SK-N-SH treated with all-trans-retinoic acid at 6 μM for 48 hours (cell line): ENCODE measurements at regions not wholly inside any gene's neighbourhood (a gene's known extent, or its start where the extent isn't known, plus 50 kb on each side); places are given as distances from the start of the nearest gene placed in this dataset.

ENCODE experiments used
- ATAC-seq: fragments of 200-7000 bp; cut with Tn5 transposase; 3 replicates; pipeline ENCODE4 v1.9.1; 2020; ENCODE audit warnings: mild to moderate bottlenecking, moderate library complexity
- ARNTL ChIP-seq: fragments of 450-650 bp; formaldehyde crosslinking; IDR thresholded peaks from 2 replicates; pipeline ENCODE4 v1.5.0; 2020; ENCODE audit warnings: low read depth, mild to moderate bottlenecking, moderate library complexity, borderline replicate concordance
- BACH2 ChIP-seq: fragments of 250-450 bp; sonication (Bioruptor Pico); IDR thresholded peaks from 2 replicates; pipeline ENCODE4 v1.9.0; 2021; ENCODE audit warnings: mild to moderate bottlenecking, borderline replicate concordance
- CSDC2 ChIP-seq: fragments of 250-450 bp; sonication (Bioruptor Pico); IDR thresholded peaks from 2 replicates; pipeline ENCODE4 v1.5.0; 2020; ENCODE audit warnings: mild to moderate bottlenecking, moderate library complexity
- ESRRG ChIP-seq: fragments of 250-450 bp; sonication (Bioruptor Pico); IDR thresholded peaks from 2 replicates; pipeline ENCODE4 v1.6.1; 2021; ENCODE audit warnings: mild to moderate bottlenecking
- ISL1 ChIP-seq: fragments of 250-450 bp; sonication (Bioruptor Pico); IDR thresholded peaks from 2 replicates; pipeline ENCODE4 v2.1.2; 2022; ENCODE audit warnings: mild to moderate bottlenecking, moderate library complexity
- OSR1 ChIP-seq: fragments of 250-450 bp; sonication (Bioruptor Pico); IDR thresholded peaks from 2 replicates; pipeline ENCODE4 v1.8.0; 2022; ENCODE audit warnings: moderate library complexity, mild to moderate bottlenecking, inconsistent platforms
- PATZ1 ChIP-seq: fragments of 250-450 bp; sonication (Bioruptor Pico); IDR thresholded peaks from 2 replicates; pipeline ENCODE4 v1.8.0; 2020; ENCODE audit warnings: mild to moderate bottlenecking, moderate library complexity, borderline replicate concordance
- PPARA ChIP-seq: fragments of 250-450 bp; sonication (Bioruptor Pico); IDR thresholded peaks from 2 replicates; pipeline ENCODE4 v1.5.0; 2020; ENCODE audit warnings: mild to moderate bottlenecking, borderline replicate concordance
- RARB ChIP-seq: fragments of 250-450 bp; sonication (Bioruptor Pico); IDR thresholded peaks from 2 replicates; pipeline ENCODE4 v1.8.0; 2021; ENCODE audit warnings: mild to moderate bottlenecking, moderate library complexity
- TOX ChIP-seq: fragments of 250-450 bp; sonication (Bioruptor Pico); IDR thresholded peaks from 2 replicates; pipeline ENCODE4 v1.8.0; 2021; ENCODE audit warnings: mild to moderate bottlenecking, moderate library complexity, borderline replicate concordance
- ZC3H10 ChIP-seq: fragments of 250-450 bp; sonication (Bioruptor Pico); IDR thresholded peaks from 2 replicates; pipeline ENCODE4 v1.5.1; 2021; ENCODE audit warnings: mild to moderate bottlenecking, moderate library complexity
- ZFP3 ChIP-seq: fragments of 250-450 bp; sonication (Bioruptor Pico); IDR thresholded peaks from 2 replicates; pipeline ENCODE4 v1.5.0; 2020; ENCODE audit warnings: mild to moderate bottlenecking, moderate library complexity
- ZFP30 ChIP-seq: fragments of 450-650 bp; formaldehyde crosslinking; IDR thresholded peaks from 2 replicates; pipeline ENCODE4 v1.5.0; 2022; ENCODE audit warnings: mild to moderate bottlenecking, moderate library complexity
- ZNF70 ChIP-seq: fragments of 450-650 bp; formaldehyde crosslinking; IDR thresholded peaks from 2 replicates; pipeline ENCODE4 v1.5.0; 2020; ENCODE audit warnings: mild to moderate bottlenecking, moderate library complexity
- TF ChIP-seq, protein P1 (sequence below): fragments of 250-450 bp; sonication (Bioruptor Pico); IDR thresholded peaks from 2 replicates; pipeline ENCODE4 v1.8.0; 2021; ENCODE audit warnings: low read depth, mild to moderate bottlenecking, moderate library complexity, borderline replicate concordance
- TF ChIP-seq, protein P2 (sequence below): fragments of 250-450 bp; sonication (Bioruptor Pico); IDR thresholded peaks from 2 replicates; pipeline ENCODE4 v1.5.1; 2020; ENCODE audit warnings: low read depth, mild to moderate bottlenecking, moderate library complexity
- TF ChIP-seq, protein P3 (sequence below): fragments of 250-450 bp; sonication (Bioruptor Pico); IDR thresholded peaks from 2 replicates; pipeline ENCODE4 v1.5.0; 2020; ENCODE audit warnings: mild to moderate bottlenecking, moderate library complexity
- TF ChIP-seq, protein P4 (sequence below): fragments of 250-450 bp; sonication (Bioruptor Pico); IDR thresholded peaks from 2 replicates; pipeline ENCODE4 v1.5.1; 2021; ENCODE audit warnings: mild to moderate bottlenecking, moderate library complexity

- no peak for TF ChIP-seq ZC3H10 (CRISPR knock-in tag)
- TF ChIP-seq, all 23 proteins: peak for 0
- no peak for ATAC-seq
Measured at GRCh38 chr10:21060626-21061025, 163.5 kb upstream of the NEBL start.

DNA sequence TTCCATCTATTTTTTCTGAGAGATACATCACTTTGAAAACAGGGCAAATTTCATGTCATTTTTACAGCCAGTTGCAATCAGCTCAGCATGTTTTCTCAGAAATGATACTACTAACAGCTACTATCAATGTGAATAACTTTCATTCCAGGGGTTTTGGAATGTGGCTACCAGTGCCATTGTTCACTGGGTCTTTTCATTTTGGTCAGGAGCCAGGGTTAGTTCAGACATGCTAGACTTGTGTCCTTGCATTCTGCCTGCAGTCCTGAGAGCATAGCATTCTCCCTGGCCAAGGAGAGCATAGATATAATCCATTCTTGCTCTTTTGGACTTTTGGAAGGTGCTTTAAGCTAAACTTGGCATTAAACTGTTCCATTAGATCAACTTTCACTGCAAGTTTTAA, 160.9 kb upstream of the NEBL start:
- TF ChIP-seq ESRRG (no peak), CSDC2 (no peak)
- TF ChIP-seq, protein P1, sequence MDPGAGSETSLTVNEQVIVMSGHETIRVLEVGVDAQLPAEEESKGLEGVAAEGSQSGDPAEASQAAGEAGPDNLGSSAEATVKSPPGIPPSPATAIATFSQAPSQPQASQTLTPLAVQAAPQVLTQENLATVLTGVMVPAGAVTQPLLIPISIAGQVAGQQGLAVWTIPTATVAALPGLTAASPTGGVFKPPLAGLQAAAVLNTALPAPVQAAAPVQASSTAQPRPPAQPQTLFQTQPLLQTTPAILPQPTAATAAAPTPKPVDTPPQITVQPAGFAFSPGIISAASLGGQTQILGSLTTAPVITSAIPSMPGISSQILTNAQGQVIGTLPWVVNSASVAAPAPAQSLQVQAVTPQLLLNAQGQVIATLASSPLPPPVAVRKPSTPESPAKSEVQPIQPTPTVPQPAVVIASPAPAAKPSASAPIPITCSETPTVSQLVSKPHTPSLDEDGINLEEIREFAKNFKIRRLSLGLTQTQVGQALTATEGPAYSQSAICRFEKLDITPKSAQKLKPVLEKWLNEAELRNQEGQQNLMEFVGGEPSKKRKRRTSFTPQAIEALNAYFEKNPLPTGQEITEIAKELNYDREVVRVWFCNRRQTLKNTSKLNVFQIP, result no peak
- ATAC-seq, result no peak

DNA sequence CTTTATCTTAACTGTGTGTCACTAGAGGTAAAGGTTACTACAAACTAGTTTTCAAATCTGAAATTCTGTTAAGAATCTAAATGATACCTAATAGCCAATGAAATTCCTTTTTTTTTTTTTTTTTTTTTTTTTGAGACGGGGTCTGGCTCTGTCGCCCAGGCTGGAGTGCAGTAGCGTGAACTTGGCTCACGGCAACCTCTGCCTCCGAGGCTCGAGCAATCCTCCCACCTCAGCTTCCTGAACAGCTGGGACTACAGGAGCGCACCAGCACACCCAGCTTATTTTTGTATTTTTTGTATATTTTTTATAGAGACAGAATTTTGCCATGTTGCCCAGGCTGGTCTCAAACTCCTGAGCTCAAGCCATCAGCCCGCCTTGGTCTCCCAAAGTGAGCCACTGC, 160.3 kb upstream of the NEBL start:
- no peak for TF ChIP-seq PPARA (CRISPR knock-in tag)

GRCh38 chr10:21056461-21056860, 159.3 kb upstream of the NEBL start:
- TF ChIP-seq, protein P2, sequence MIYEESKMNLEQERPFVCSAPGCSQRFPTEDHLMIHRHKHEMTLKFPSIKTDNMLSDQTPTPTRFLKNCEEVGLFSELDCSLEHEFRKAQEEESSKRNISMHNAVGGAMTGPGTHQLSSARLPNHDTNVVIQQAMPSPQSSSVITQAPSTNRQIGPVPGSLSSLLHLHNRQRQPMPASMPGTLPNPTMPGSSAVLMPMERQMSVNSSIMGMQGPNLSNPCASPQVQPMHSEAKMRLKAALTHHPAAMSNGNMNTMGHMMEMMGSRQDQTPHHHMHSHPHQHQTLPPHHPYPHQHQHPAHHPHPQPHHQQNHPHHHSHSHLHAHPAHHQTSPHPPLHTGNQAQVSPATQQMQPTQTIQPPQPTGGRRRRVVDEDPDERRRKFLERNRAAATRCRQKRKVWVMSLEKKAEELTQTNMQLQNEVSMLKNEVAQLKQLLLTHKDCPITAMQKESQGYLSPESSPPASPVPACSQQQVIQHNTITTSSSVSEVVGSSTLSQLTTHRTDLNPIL, result no peak
- TF ChIP-seq ZFP3 (CRISPR knock-in tag) (no peak), ZFP30 (CRISPR knock-in tag) (no peak), TOX (CRISPR knock-in tag) (no peak), ZNF70 (CRISPR knock-in tag) (no peak)
- TF ChIP-seq, protein P3, sequence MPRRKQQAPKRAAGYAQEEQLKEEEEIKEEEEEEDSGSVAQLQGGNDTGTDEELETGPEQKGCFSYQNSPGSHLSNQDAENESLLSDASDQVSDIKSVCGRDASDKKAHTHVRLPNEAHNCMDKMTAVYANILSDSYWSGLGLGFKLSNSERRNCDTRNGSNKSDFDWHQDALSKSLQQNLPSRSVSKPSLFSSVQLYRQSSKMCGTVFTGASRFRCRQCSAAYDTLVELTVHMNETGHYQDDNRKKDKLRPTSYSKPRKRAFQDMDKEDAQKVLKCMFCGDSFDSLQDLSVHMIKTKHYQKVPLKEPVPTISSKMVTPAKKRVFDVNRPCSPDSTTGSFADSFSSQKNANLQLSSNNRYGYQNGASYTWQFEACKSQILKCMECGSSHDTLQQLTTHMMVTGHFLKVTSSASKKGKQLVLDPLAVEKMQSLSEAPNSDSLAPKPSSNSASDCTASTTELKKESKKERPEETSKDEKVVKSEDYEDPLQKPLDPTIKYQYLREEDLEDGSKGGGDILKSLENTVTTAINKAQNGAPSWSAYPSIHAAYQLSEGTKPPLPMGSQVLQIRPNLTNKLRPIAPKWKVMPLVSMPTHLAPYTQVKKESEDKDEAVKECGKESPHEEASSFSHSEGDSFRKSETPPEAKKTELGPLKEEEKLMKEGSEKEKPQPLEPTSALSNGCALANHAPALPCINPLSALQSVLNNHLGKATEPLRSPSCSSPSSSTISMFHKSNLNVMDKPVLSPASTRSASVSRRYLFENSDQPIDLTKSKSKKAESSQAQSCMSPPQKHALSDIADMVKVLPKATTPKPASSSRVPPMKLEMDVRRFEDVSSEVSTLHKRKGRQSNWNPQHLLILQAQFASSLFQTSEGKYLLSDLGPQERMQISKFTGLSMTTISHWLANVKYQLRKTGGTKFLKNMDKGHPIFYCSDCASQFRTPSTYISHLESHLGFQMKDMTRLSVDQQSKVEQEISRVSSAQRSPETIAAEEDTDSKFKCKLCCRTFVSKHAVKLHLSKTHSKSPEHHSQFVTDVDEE (CRISPR knock-in tag), result no peak
- TF ChIP-seq, protein P4, sequence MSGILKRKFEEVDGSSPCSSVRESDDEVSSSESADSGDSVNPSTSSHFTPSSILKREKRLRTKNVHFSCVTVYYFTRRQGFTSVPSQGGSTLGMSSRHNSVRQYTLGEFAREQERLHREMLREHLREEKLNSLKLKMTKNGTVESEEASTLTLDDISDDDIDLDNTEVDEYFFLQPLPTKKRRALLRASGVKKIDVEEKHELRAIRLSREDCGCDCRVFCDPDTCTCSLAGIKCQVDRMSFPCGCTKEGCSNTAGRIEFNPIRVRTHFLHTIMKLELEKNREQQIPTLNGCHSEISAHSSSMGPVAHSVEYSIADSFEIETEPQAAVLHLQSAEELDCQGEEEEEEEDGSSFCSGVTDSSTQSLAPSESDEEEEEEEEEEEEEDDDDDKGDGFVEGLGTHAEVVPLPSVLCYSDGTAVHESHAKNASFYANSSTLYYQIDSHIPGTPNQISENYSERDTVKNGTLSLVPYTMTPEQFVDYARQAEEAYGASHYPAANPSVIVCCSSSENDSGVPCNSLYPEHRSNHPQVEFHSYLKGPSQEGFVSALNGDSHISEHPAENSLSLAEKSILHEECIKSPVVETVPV (CRISPR knock-in tag), result no peak
- no peak for ATAC-seq

More for the DNA sequence above, 160.3 kb upstream of the NEBL start:
- no peak for ATAC-seq

GRCh38 chr10:21055339-21056135, 158.4 kb upstream of the NEBL start:
- no peak for ATAC-seq
- TF ChIP-seq, protein P3 (CRISPR knock-in tag), result no peak
- TF ChIP-seq ZFP3 (CRISPR knock-in tag), result no peak
- no peak for TF ChIP-seq BACH2 (CRISPR knock-in tag)
- TF ChIP-seq, protein P2, result no peak
- TF ChIP-seq, protein P1, result no peak
- TF ChIP-seq ZNF70 (CRISPR knock-in tag), result no peak
- no peak for TF ChIP-seq RARB (CRISPR knock-in tag)
- TF ChIP-seq ESRRG, result no peak
- TF ChIP-seq ARNTL (CRISPR knock-in tag), result no peak
- TF ChIP-seq ZFP30 (CRISPR knock-in tag), result no peak
- no peak for TF ChIP-seq OSR1 (CRISPR knock-in tag)
- TF ChIP-seq PATZ1 (CRISPR knock-in tag), result no peak
- no peak for TF ChIP-seq ISL1 (CRISPR knock-in tag)
